Activated CD4-positive, CD25-positive, alpha-beta regulatory T cell (primary cell): ENCODE measurements at regions not wholly inside any gene's neighbourhood (a gene's known extent, or its start where the extent isn't known, plus 50 kb on each side); places are given as distances from the start of the nearest gene placed in this dataset.
"Not testable (repeated sequence)": the region's sequence is repeated elsewhere in the genome, so short reads cannot be mapped to it uniquely, and the experiment has no call there.

Experiments used
- DNase-seq, 4 experiments: peaks; one replicate each; lab custom pipeline; 2025; lab: John Stamatoyannopoulos, UW

GRCh38 chr13:50274181-50274580 lies 258.9 kb downstream of the KCNRG start:
- DNase-seq, result no peak

DNA sequence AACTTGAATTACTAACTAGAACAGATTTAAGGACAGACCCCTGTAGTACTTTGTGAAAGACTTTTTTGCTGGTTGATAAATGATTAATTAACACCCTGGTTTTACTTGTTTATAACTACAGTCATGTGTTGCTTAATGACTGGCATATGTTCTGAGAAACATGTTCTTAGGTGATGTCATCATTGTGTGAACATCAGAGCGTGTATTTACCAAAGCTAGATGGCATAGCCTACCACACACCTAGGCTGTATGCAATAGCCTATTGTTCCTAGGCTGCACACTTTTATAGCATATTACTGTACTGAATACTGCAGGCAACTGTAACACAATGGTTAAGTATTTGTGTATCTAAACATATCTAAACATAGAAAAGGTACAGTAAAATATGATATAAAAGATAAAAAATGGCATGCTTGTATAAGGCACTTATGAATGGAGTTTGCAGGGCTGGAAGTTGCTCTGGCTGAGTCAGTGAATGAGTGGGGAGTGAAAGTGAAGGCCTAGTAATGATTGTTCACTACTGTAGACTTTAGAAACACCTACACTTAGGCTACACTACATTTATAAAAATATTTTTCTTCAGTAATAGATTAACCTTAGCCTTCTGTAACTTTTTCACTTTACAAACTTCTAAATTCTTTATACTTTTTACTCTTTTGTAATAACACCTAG lies 260.3 kb downstream of the KCNRG start:
- no peak for DNase-seq

GRCh38 chr13:50276550-50276949 lies 261.3 kb downstream of the KCNRG start:
- DNase-seq, result no peak

GRCh38 chr13:50277127-50277526 lies 261.9 kb downstream of the KCNRG start:
- DNase-seq, result no peak

DNA sequence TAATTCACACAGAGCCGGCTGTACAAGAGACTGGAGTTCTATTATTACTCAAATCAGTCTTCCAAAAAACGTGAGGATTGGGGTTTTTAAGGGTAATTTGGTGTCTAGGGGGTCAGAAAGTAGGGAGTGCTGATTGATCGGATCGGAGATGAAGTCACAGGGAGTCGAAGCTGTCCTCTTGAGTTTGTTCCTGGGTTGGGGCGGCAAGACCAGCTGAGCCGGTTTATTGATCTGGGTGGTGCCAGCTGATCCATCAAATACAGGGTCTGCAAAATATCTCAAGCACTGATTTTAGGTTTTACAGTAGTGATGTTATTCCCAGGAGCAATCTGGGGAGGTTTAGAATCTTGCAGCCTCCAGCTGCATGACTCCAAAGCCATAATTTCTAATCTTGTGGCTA lies 262.7 kb downstream of the KCNRG start:
- DNase-seq, result no peak

DNA sequence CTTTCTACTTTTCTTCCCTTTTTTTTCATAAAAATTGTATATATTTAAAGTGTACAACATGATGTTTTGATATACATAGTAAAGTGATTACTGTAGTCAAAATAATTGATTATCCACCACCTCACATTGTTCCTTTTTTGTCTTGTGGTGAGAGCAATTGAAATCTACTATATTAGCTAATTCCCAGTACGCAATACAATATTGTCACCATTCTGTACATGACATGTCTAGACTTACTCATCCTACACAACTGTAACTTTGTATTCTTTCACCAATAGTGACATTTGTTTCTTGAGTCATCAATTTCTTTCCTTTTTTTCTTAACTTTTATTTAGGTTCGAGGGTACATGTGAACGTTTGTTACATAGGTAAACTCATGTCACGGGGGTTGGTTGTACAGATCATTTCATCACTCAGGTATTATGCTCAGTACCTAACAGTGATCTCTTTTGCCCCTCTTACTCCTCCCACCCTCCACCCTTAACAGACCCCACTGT lies 265.2 kb downstream of the KCNRG start:
- DNase-seq, result no peak

DNA sequence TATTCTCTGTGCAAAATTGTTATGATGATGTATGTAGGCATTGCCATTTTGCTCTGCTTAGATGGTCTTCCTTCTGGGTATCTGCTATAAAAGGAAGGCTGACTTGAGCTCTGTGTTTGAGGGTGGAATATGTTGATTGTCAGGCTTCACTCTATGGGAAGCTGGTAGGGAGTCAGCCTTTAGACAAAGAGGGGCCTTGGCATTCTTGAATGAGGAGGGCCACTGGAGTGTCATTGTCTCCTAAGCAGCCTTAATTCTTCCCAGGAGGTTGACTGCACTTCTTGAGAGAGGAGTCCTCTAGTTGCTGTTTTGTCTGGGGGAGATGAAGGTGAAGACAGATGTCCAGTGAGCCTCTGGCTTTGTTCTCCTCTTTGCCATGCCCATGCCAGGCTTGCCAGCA lies 266.8 kb downstream of the KCNRG start:
- DNase-seq, result no peak

DNA sequence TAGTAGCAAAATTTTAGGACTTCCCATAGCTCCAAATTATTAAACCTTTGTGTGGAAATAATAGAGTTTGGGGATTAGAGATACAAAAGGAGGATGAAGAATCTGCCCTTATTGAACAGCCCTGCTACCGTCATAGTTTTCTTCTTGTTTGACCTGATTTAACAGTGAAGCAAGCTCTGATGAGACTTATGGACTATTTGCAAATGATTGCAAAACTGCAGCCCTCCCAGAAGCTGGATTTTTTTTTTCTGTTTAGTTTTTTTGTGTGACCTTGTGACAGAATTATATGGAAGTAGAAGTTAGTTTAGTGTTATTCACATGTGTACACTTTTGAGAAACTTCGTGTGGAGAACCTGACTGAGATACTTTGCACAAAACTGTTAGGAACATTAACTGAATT lies 267.8 kb downstream of the KCNRG start:
- DNase-seq, result no peak

- DNase-seq, result no peak
These were observed 269.3 kb downstream of the KCNRG start for GRCh38 chr13:50284540-50284939.

- DNase-seq, result no peak
These were observed 270.0 kb downstream of the KCNRG start for GRCh38 chr13:50285283-50285682.

DNA sequence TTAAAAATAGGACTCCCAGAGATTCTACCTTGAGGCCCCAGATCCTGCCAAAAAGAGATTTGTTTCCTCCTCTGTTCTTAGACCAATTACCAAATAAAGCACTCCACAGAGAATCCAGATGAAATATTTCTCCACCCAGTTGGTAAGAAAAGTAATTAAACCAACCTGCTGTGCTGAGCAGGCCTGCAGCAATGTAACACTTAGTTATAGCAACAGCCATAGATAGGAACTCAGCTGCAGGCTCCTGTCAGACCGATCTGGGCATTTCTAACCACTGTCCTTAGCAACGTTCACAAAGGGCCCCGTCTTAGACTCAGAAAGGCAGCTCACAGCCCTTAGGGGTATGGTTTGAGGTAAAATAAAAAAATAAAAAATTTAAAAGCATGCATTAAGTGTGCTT lies 271.1 kb downstream of the KCNRG start:
- DNase-seq, result no peak

DNA sequence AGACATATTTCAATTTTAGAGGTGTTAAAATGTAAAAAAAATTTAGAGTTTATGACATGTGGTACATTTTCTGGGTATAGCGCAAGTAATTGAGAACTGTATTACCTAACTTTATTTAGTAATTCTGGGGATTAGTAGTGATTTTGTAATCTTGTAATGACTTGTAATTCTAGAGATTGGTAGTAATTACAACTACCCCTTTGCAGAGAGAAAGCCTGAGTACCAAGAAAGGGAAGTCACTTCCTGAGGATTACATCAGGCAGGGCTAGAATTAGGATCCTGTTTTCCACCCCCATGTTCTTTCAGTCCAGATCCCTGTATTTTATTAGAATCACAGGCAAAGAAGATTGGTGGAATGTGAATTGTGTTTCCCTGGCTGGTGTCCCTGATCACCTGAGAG lies 274.9 kb downstream of the KCNRG start:
- DNase-seq, result no peak

DNA sequence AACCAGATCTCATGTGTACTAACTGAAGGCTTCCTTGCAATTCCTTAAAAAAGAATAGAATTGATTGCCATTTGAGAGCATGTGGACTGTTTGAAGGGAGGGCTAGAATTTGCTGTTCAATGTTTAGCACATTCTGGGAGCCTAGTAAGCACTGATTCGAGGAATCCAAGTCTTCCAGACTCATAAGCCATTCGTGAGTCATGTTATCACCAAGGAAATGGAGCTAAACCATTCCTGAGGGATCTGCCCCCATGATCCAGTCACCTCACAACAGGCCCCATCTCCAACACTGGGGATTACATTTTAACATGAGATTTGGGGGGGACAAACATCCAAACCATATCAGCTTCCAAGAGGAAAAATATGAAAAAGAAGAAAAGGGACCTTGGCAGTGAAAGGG lies 276.4 kb downstream of the KCNRG start:
- no peak for DNase-seq

DNA sequence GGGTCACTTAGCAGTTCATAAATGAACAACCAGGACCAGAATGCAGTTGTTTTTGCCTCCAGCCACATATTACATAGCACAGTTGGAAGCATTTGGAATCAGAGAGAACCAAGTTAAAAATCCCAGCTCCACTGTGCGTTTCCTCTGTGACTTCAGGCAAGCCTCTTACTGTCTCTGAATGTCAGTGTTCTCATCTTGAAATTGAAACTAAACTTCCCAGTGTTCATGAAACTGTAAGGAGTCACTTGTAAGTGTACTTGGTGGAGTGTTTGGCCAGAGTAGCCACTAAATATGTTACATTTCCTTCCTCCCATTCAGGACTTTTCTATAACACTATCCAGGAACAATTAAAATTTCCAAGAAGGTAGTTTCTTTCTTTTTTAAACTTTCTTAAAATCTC lies 276.8 kb downstream of the KCNRG start:
- no peak for DNase-seq

DNA sequence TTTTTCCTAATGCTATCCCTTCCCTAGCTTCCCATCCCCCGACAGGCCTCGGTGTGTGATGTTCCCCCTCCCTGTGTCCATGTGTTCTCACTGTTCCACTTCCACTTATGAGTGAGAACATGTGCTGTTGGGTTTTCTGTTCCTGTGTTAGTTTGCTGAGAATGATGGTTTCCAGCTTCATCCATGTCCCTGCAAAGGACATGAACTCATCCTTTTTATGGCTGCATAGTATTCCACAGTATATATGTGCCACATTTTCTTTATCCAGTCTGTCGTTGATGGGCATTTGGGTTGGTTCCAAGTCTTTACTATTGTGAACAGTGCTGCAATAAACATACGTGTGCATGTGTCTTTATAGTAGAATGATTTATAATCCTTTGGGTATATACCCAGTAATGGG lies 279.2 kb downstream of the KCNRG start:
- DNase-seq, result not testable (repeated sequence)

- no peak for DNase-seq
These were observed 284.5 kb downstream of the KCNRG start for GRCh38 chr13:50299546-50300249.

DNA sequence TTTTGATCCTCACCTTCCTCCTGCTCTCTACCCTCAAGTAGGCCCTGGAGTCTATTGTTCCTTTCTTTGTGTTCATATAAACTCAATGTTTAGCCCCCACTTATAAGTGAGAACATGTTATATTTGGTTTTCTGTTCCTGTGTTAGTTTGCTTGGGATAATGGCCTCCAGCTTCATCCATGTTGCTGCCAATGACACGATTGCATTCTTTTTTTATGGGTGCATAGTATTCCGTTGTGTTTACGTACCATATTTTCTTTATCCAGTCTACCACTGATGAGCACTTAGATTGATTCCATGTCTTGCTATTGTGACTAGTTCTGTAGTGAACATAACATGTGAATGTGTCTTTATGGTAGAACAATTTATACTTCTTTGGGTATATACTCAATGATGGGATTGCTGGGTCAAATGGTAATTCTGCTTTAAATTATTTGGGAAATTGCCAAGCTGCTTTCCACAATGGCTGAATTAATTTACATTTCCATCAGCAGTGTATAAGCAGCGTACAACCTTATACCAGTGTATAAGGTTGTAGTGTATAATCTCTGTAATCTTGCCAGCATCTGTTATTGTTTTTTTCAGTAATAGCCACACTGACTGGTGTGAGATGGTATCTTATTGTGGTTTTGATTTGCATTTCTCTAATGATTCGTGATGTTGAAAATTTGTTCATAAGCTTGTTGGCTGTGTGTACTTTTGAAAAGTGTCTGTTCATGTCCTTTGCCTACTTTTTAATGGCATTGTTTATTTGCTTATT lies 288.9 kb downstream of the KCNRG start:
- DNase-seq, result no peak

GRCh38 chr13:50306156-50306555 lies 290.9 kb downstream of the KCNRG start:
- no peak for DNase-seq

DNA sequence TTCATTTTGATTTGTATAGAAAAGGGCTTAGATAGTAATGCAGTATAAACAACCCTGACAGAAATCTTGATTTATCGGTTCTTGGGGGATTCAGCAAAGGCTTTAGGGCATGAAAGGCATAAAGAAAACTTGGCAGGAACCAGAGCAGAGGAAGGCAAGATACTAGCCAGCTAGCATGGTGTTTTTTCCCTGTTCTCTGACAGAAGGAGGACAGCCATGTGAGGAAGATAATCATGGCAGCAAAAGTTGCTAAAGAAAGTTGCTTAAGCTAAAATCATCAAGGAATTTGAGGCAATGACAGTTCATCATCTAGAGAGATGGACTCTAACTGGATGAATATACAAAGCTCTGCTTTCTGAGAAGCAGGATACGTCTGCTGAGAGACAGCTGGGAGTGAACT lies 294.1 kb downstream of the KCNRG start:
- no peak for DNase-seq

DNA sequence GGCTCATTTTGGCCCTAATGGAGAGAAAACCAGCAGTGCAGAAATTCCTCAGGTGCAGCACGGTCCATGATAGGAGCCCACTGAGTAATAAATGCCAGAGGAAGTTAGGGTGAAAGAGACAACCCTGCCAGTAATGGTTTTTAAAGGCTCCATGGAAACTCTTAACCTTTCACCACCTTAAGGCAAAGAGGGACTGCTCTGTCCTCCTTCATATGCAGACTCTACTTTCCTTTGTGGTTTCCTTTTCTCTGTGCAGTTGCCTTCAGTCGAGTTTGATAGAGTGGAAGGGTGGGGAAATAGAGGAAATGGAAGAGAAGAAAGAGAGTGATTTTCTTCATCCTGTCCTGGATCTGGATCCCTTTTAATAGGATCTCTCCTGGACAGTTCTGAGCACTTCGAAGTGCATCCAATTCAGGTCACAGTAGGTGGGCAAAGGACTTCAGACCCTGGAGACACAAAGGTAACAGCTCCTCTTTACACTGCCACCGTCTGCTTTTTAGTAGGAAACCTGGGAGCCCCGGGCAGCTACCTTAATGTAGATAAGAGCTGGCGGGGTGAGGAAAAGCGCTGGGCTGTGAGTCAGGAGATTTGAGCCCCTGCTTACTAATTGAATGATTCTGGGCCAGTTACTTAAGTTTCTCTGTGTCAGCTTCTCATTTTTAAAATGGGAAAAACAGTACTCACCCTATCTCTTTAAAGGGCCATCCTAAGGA lies 294.8 kb downstream of the KCNRG start:
- DNase-seq, result no peak

DNA sequence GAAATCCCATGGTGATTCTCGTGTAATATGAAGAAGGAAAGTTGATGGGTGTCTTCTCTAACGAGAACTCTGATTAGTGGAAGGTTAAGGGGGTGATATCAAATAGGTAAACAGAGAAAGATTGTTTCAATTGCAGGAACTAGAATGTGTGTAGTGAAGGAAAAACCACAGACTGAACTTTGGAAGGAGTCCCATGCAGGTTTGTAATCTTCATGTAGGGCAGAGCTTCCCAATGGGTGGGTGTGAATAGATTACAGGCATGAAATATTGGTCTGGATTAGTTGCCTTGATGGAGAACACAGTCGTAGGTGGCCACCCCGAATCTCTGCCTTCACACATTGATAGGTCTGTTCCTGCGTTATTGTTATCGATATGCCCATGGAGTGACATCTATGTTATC lies 295.5 kb downstream of the KCNRG start:
- DNase-seq, result no peak

DNA sequence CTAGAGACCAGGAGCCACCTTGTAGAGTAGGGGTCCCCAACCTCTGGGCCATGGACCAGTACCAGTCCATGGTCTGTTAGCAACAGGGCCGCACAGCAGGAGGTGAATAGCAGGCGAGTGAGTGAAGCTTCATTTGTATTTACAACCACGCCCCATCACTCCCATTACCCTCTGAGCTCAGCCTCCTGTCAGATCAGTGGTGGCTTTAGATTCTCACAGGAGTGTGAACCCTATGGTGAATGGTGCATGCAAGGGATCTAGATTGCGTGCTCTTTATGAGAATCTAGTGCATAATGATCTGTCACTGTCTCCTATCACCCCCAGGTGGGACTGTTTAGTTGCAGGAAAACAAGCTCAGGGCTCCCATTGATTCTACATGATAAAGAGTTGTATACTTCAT lies 303.6 kb downstream of the KCNRG start:
- DNase-seq, result no peak
